ENCODE measurements at regions not wholly inside any gene's neighbourhood (a gene's known extent, or its start where the extent isn't known, plus 50 kb on each side); places are given as distances from the start of the nearest gene placed in this dataset.

GRCh38 chr16:59108374-59108773 lies 374.3 kb upstream of the GOT2 start:
- TF ChIP-seq, protein P1, sequence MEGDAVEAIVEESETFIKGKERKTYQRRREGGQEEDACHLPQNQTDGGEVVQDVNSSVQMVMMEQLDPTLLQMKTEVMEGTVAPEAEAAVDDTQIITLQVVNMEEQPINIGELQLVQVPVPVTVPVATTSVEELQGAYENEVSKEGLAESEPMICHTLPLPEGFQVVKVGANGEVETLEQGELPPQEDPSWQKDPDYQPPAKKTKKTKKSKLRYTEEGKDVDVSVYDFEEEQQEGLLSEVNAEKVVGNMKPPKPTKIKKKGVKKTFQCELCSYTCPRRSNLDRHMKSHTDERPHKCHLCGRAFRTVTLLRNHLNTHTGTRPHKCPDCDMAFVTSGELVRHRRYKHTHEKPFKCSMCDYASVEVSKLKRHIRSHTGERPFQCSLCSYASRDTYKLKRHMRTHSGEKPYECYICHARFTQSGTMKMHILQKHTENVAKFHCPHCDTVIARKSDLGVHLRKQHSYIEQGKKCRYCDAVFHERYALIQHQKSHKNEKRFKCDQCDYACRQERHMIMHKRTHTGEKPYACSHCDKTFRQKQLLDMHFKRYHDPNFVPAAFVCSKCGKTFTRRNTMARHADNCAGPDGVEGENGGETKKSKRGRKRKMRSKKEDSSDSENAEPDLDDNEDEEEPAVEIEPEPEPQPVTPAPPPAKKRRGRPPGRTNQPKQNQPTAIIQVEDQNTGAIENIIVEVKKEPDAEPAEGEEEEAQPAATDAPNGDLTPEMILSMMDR (conservative IDR thresholded peaks at IDR 0.05) = no peak
- no peak for TF ChIP-seq ZFX (IDR thresholded peaks at IDR 0.05)
